UCSD-AML1 (cell line): ENCODE measurements at regions not wholly inside any gene's neighbourhood (a gene's known extent, or its start where the extent isn't known, plus 50 kb on each side); places are given as distances from the start of the nearest gene placed in this dataset.
"Not testable (repeated sequence)": the region's sequence is repeated elsewhere in the genome, so short reads cannot be mapped to it uniquely, and the experiment has no call there.

Source experiments
- DNase-seq: peaks from one replicate; lab custom pipeline; 2025; ENCODE audit not compliant: unreplicated experiment; lab: John Stamatoyannopoulos, UW

GRCh38 chr17:27200476-27200875 is 93.4 kb upstream of the WSB1 start:
- DNase-seq: no peak

GRCh38 chr17:27203241-27203640 is 90.7 kb upstream of the WSB1 start:
- no peak for DNase-seq

- DNase-seq: peak; percentile 36
Measured at GRCh38 chr17:27206447-27206846, 87.5 kb upstream of the WSB1 start.

GRCh38 chr17:27207073-27207513 is 86.8 kb upstream of the WSB1 start:
- DNase-seq: no peak

GRCh38 chr17:27208370-27208769 is 85.5 kb upstream of the WSB1 start:
- not testable (repeated sequence) for DNase-seq

- no peak for DNase-seq
Measured at GRCh38 chr17:27209316-27209715, 84.6 kb upstream of the WSB1 start.

- DNase-seq: not testable (repeated sequence)
Measured at GRCh38 chr17:27210809-27211208, 83.1 kb upstream of the WSB1 start.

- no peak for DNase-seq
Measured at GRCh38 chr17:27216836-27217235, 77.1 kb upstream of the WSB1 start.

- no peak for DNase-seq
Measured at GRCh38 chr17:27217631-27218030, 76.3 kb upstream of the WSB1 start.

GRCh38 chr17:27218041-27218440 is 75.9 kb upstream of the WSB1 start:
- DNase-seq: no peak

- DNase-seq: no peak
Measured at GRCh38 chr17:27218719-27219488, 75.0 kb upstream of the WSB1 start.

- no peak for DNase-seq
Measured at GRCh38 chr17:27222515-27222914, 71.4 kb upstream of the WSB1 start.

- no peak for DNase-seq
Measured at GRCh38 chr17:27224526-27225315, 69.2 kb upstream of the WSB1 start.

- DNase-seq: no peak
Measured at GRCh38 chr17:27226611-27227230, 67.2 kb upstream of the WSB1 start.

GRCh38 chr17:27230996-27231395 is 62.9 kb upstream of the WSB1 start:
- no peak for DNase-seq

GRCh38 chr17:27232328-27232727 is 61.6 kb upstream of the WSB1 start:
- DNase-seq: no peak

GRCh38 chr17:27233059-27233458 is 60.9 kb upstream of the WSB1 start:
- DNase-seq: no peak

- no peak for DNase-seq
Measured at GRCh38 chr17:27233776-27234175, 60.1 kb upstream of the WSB1 start.

- DNase-seq: peak; percentile 48
Measured at GRCh38 chr17:27236717-27237315, 57.1 kb upstream of the WSB1 start.

- DNase-seq: no peak
Measured at GRCh38 chr17:27237890-27238289, 56.0 kb upstream of the WSB1 start.

GRCh38 chr17:27239046-27239445 is 54.9 kb upstream of the WSB1 start:
- DNase-seq: no peak
